PC-9 (cell line): ENCODE measurements at regions not wholly inside any gene's neighbourhood (a gene's known extent, or its start where the extent isn't known, plus 50 kb on each side); places are given as distances from the start of the nearest gene placed in this dataset.

Experiments
- BruUV-seq: library from RNA; stranded (reverse); fragments of 400-500 nt; replicated peaks from 2 replicates; lab custom pipeline; 2021; lab: Mats Ljungman, UMichigan
- CTCF ChIA-PET: fragments of 300-600 bp; sonication (Branson Sonifier 250); formaldehyde crosslinking; loops from one replicate; lab custom pipeline; 2022; ENCODE audit warnings: antibody characterized with exemption; lab: Charles Lee
- POLR2A ChIA-PET: fragments of 300-600 bp; sonication (Branson Sonifier 250); formaldehyde crosslinking; loops from one replicate; lab custom pipeline; 2022; ENCODE audit warnings: antibody characterized with exemption; ENCODE audit not compliant: unreplicated experiment; lab: Charles Lee
- DNase-seq, 2 experiments: peaks; one replicate each; pipeline versions ENCODE4 v3.0.0 to v3.0.0-alpha.2; 2015 to 2022; ENCODE audit warnings: mixed read lengths in 1 of 2
- H2AFZ ChIP-seq: fragments of 200-600 bp; sonication (generic); 2 replicates; pipeline ENCODE4 v1.8.1; 2017; ENCODE audit warnings: antibody characterized with exemption
- H3F3A ChIP-seq: fragments of 200-600 bp; sonication (generic); 2 replicates; pipeline ENCODE4 v1.8.1; 2017; ENCODE audit warnings: antibody characterized with exemption, mild to moderate bottlenecking, low read depth; ENCODE audit not compliant: insufficient read depth
- H3K27ac ChIP-seq: fragments of 200-600 bp; sonication (generic); 2 replicates; pipeline ENCODE4 v1.6.1; 2016; ENCODE audit warnings: mixed run types
- H3K27me3 ChIP-seq: fragments of 200-600 bp; sonication (generic); 2 replicates; pipeline ENCODE4 v1.6.1; 2016; ENCODE audit warnings: low read depth, mixed run types; ENCODE audit not compliant: insufficient read depth
- H3K36me3 ChIP-seq: fragments of 200-600 bp; sonication (generic); 2 replicates; pipeline ENCODE4 v1.6.1; 2016; ENCODE audit warnings: low read depth, mixed run types
- H3K4me1 ChIP-seq: fragments of 200-600 bp; sonication (generic); replicated peaks from 2 replicates; pipeline ENCODE4 v1.6.1; 2016; ENCODE audit warnings: mixed run types; ENCODE audit not compliant: insufficient read depth
- H3K4me2 ChIP-seq: fragments of 200-600 bp; sonication (generic); 2 replicates; pipeline ENCODE4 v1.6.1; 2017; ENCODE audit warnings: mixed run types
- H3K4me3 ChIP-seq: fragments of 200-600 bp; sonication (generic); 2 replicates; pipeline ENCODE4 v1.6.1; 2016; ENCODE audit warnings: mixed run types
- H3K79me2 ChIP-seq: fragments of 200-600 bp; sonication (generic); 2 replicates; pipeline ENCODE4 v1.6.1; 2017; ENCODE audit warnings: low read depth, mixed run types
- H3K9me2 ChIP-seq: fragments of 200-600 bp; sonication (generic); 2 replicates; pipeline ENCODE4 v1.8.1; 2017; ENCODE audit warnings: mild to moderate bottlenecking; ENCODE audit not compliant: insufficient read depth
- H3K9me3 ChIP-seq: fragments of 200-600 bp; sonication (generic); 2 replicates; pipeline ENCODE4 v1.8.1; 2016; ENCODE audit warnings: low read depth; ENCODE audit not compliant: insufficient read depth
- H4K20me1 ChIP-seq: fragments of 200-600 bp; sonication (generic); 2 replicates; pipeline ENCODE4 v1.8.1; 2017; ENCODE audit not compliant: insufficient read depth
- CTCF ChIP-seq: fragments of 200-600 bp; sonication (generic); conservative IDR thresholded peaks from 2 replicates; pipeline ENCODE4 v1.6.1; 2017; ENCODE audit warnings: mixed run types, antibody characterized with exemption, mild to moderate bottlenecking, moderate library complexity
- EZH2 ChIP-seq: fragments of 200-600 bp; sonication (generic); IDR thresholded peaks from 2 replicates; pipeline ENCODE4 v1.8.0; 2017; ENCODE audit warnings: antibody characterized with exemption, low read depth
- intact Hi-C: fragments of 100-400 bp; cut with micrococcal nuclease; formaldehyde crosslinking; loops from one replicate; pipeline ENCODE4 v1.10.0; 2022; ENCODE audit not compliant: unreplicated experiment

GRCh38 chr21:31560479-31560878, 99.0 kb upstream of the SOD1 start:
- Histone ChIP-seq H3K79me2 (peaks cover 17% of the 10 kb centered on the region), H3K4me1 (no peaks in the 10 kb centered on the region; the same call in 1 of the 2 replicates), H3K4me2 (peak overlapping the region; percentile 90), H3K9me3 (no peaks in the 10 kb centered on the region), H3K27me3 (no peaks in the 10 kb centered on the region), H3F3A (peaks cover 3% of the 10 kb centered on the region; the same call in 1 of the 2 replicates), H4K20me1 (no peaks in the 10 kb centered on the region), H3K4me3 (peak overlapping the region; percentile 80; the same call in 1 of the 2 replicates), H3K9me2 (no peaks in the 10 kb centered on the region), H3K36me3 (no peaks in the 10 kb centered on the region), H3K27ac (peak overlapping the region; percentile 91; the same call in 1 of the 2 replicates), H2AFZ (no peak overlapping the region)
- intact Hi-C loops = no loop called here
- POLR2A ChIA-PET = interaction anchor here (0.6 kb wide), 1 partner anchor 31 kb away, joined by 6 read pairs; no protein-coding TSS in a partner anchor
- TF ChIP-seq CTCF = no peak
- no peak for TF ChIP-seq EZH2
- CTCF ChIA-PET = no interaction called here
- BruUV-seq = no TSS peak
- no peak for DNase-seq

GRCh38 chr21:31559368-31560119, 99.9 kb upstream of the SOD1 start:
- DNase-seq = peak; percentile 85 to 95
- Histone ChIP-seq H3K9me2 (no peaks in the 10 kb centered on the region), H4K20me1 (no peaks in the 10 kb centered on the region), H3K9me3 (no peaks in the 10 kb centered on the region), H3K36me3 (no peaks in the 10 kb centered on the region), H3K4me3 (peak overlapping the region; percentile 80), H3K4me1 (peaks cover 3% of the 10 kb centered on the region), H3K4me2 (peak overlapping the region; percentile 90), H2AFZ (peak overlapping the region; percentile 83), H3K27me3 (no peaks in the 10 kb centered on the region), H3F3A (peaks cover 3% of the 10 kb centered on the region; the same call in 1 of the 2 replicates), H3K79me2 (peaks cover 17% of the 10 kb centered on the region), H3K27ac (peak overlapping the region; percentile 91)
- ChIA-PET POLR2A (interaction anchor here (0.5 to 0.6 kb wide), 2 partner anchors 11 to 42 kb away, joined by 4 to 33 read pairs; no protein-coding TSS in a partner anchor), CTCF (interaction anchor here (0.5 to 0.9 kb wide), 6 partner anchors 13 to 205 kb away, joined by 3 to 23 read pairs (median 7); no protein-coding TSS in a partner anchor)
- TF ChIP-seq EZH2 (no peak), CTCF (no peak)
- TSS peak; percentile 78 for BruUV-seq
- intact Hi-C loops = loop anchor here (2.0 to 5.0 kb wide), 2 partner anchors 57 to 217 kb away; partner anchors contain the start of gene TIAM1

GRCh38 chr21:31558962-31559367, 100.5 kb upstream of the SOD1 start:
- H2AFZ ChIP-seq = peak overlapping the region; percentile 83; the same call in 1 of the 2 replicates
- ChIA-PET POLR2A (no interaction called here), CTCF (interaction anchor here (0.6 to 0.9 kb wide), 5 partner anchors 14 to 99 kb away, joined by 3 to 23 read pairs (median 6); no protein-coding TSS in a partner anchor)
- H3K9me2 ChIP-seq = no peaks in the 10 kb centered on the region
- H3K4me3 ChIP-seq = peak overlapping the region; percentile 80; the same call in 1 of the 2 replicates
- H3K36me3 ChIP-seq = no peaks in the 10 kb centered on the region
- no peak; the same call in 1 of the 2 replicates for TF ChIP-seq CTCF
- no peak for TF ChIP-seq EZH2
- H4K20me1 ChIP-seq = no peaks in the 10 kb centered on the region
- peaks cover 3% of the 10 kb centered on the region; the same call in 1 of the 2 replicates for H3F3A ChIP-seq
- H3K79me2 ChIP-seq = peaks cover 17% of the 10 kb centered on the region
- no peaks in the 10 kb centered on the region for H3K9me3 ChIP-seq
- intact Hi-C loops = loop anchor here (2.0 to 5.0 kb wide), 2 partner anchors 56 to 217 kb away; partner anchors contain the start of gene TIAM1
- BruUV-seq = no TSS peak
- H3K4me2 ChIP-seq = peak overlapping the region; percentile 90; the same call in 1 of the 2 replicates
- peaks cover 9% of the 10 kb centered on the region for H3K4me1 ChIP-seq
- H3K27me3 ChIP-seq = no peaks in the 10 kb centered on the region
- peak; percentile 85 to 93 for DNase-seq
- peak overlapping the region; percentile 91; the same call in 1 of the 2 replicates for H3K27ac ChIP-seq
